K562 (cell line): ENCODE measurements at regions not wholly inside any gene's neighbourhood (a gene's known extent, or its start where the extent isn't known, plus 50 kb on each side); places are given as distances from the start of the nearest gene placed in this dataset.

Experiments used
- ATAC-seq: fragments of 200-7000 bp; cut with Tn5 transposase; 3 replicates; pipeline ENCODE4 v1.9.1; 2020; ENCODE audit warnings: moderate library complexity
- BruUV-seq: library from RNA; stranded (reverse); fragments of 400-500 nt; replicated peaks from 2 replicates; lab custom pipeline; 2021; lab: Mats Ljungman, UMichigan
- CTCF ChIA-PET: fragments of 300-600 bp; formaldehyde crosslinking; extraction: SDS; loops from one replicate; lab custom pipeline; 2021; ENCODE audit warnings: low intra/inter-chr PET ratio; lab: Yijun Ruan, JAX
- POLR2A ChIA-PET: fragments of 300-600, 350-650 bp; sonication (Branson Sonifier 250); formaldehyde crosslinking; extraction: SDS; loops from one replicate; lab custom pipeline; 2021; ENCODE audit warnings: antibody characterized with exemption, inconsistent platforms; lab: Yijun Ruan, JAX
- DNase-seq, 4 experiments: peaks; one replicate each; pipeline versions ENCODE4 v3.0.0 to v3.0.0-alpha.2; 2011 to 2018; ENCODE audit warnings: low spot score in 3 of 4, mixed read lengths in 3 of 4; ENCODE audit errors: extremely low read depth in 1 of 4
- FAIRE-seq: peaks from 2 replicates; lab custom pipeline; 2011; peaks lifted over from hg19 to GRCh38; lab: Jason Lieb, UNC
- H2AFZ ChIP-seq: 2 replicates; pipeline ENCODE4 v1.6.0; 2011; ENCODE audit warnings: low read depth, low read length, control low read depth, inconsistent platforms
- H3K27ac ChIP-seq: fragments of 200-600 bp; 3 replicates; pipeline ENCODE4 v1.8.0; 2011; ENCODE audit warnings: low read depth, mild to moderate bottlenecking, control low read depth, inconsistent platforms, low read length, moderate library complexity, mixed read lengths; ENCODE audit errors: extremely low read depth
- H3K27me3 ChIP-seq, 2 experiments: fragments of 300-600 bp in 1 of 2; 2 replicates in 1 of 2; 3 replicates in 1 of 2; pipeline versions ENCODE4 v1.6.0 to v1.8.0; 2011; ENCODE audit warnings: inconsistent platforms in 2 of 2, low read length in 2 of 2, mild to moderate bottlenecking in 1 of 2, mixed read lengths in 1 of 2, moderate library complexity in 1 of 2; ENCODE audit not compliant: control insufficient read depth in 2 of 2, insufficient read depth in 2 of 2
- H3K36me3 ChIP-seq: fragments of 300-600 bp; 3 replicates; pipeline ENCODE4 v1.8.0; 2011; ENCODE audit warnings: mild to moderate bottlenecking, low read length, inconsistent platforms; ENCODE audit not compliant: control insufficient read depth, insufficient read depth
- H3K4me1 ChIP-seq, 2 experiments: fragments of 200-600 bp in 1 of 2; replicated peaks in 1 of 2; 2 replicates in 1 of 2; 3 replicates in 1 of 2; pipeline versions ENCODE4 v1.5.1 to v1.8.0; 2011; ENCODE audit warnings: inconsistent platforms in 2 of 2, low read length in 2 of 2, mild to moderate bottlenecking in 1 of 2, mixed read lengths in 1 of 2, moderate library complexity in 1 of 2; ENCODE audit not compliant: control insufficient read depth in 2 of 2, insufficient read depth in 2 of 2
- H3K4me2 ChIP-seq: 2 replicates; pipeline ENCODE4 v1.6.1; 2011; ENCODE audit warnings: low read length, control low read depth, inconsistent platforms, mixed read lengths; ENCODE audit not compliant: insufficient read depth
- H3K4me3 ChIP-seq: fragments of 200-600 bp; sonication (generic), shearing (Covaris generic); 2 replicates; pipeline ENCODE4 v1.5.1; 2016; ENCODE audit warnings: control low read depth, inconsistent platforms
- H3K79me2 ChIP-seq: fragments of 200-600 bp; 3 replicates; pipeline ENCODE4 v1.8.0; 2011; ENCODE audit warnings: low read length, inconsistent platforms; ENCODE audit not compliant: control insufficient read depth, insufficient read depth
- H3K9ac ChIP-seq, 2 experiments: 2 replicates each; pipeline versions ENCODE4 v1.6.0 to v1.6.1; 2011; ENCODE audit warnings: low read depth in 2 of 2, low read length in 2 of 2, control low read depth in 1 of 2, inconsistent platforms in 1 of 2, mild to moderate bottlenecking in 1 of 2, mixed read lengths in 1 of 2; ENCODE audit not compliant: insufficient read depth in 1 of 2
- H3K9me1 ChIP-seq: one replicate; pipeline ENCODE4 v1.6.0; 2011; ENCODE audit warnings: inconsistent platforms, mild to moderate bottlenecking, low read length, moderate library complexity; ENCODE audit not compliant: control insufficient read depth, insufficient read depth
- H3K9me3 ChIP-seq: replicated peaks from 2 replicates; pipeline ENCODE4 v1.5.1; 2011; ENCODE audit warnings: low read depth, low read length, inconsistent platforms; ENCODE audit not compliant: control insufficient read depth, insufficient read depth
- H4K20me1 ChIP-seq: replicated peaks from 2 replicates; pipeline ENCODE4 v1.6.1; 2011; ENCODE audit warnings: low read length, inconsistent platforms, mixed read lengths; ENCODE audit not compliant: control insufficient read depth, insufficient read depth
- CBFB ChIP-seq: sonication (generic); formaldehyde crosslinking; IDR thresholded peaks from 2 replicates; pipeline ENCODE4 v1.4.0; 2020; ENCODE audit warnings: mild to moderate bottlenecking, missing genetic modification reagents
- GATA2 ChIP-seq: sonication (generic); formaldehyde crosslinking; IDR thresholded peaks from 2 replicates; pipeline ENCODE4 v1.4.0; 2020; ENCODE audit warnings: mild to moderate bottlenecking, missing genetic modification reagents
- MCM5 ChIP-seq: fragments of 450-650 bp; IDR thresholded peaks from 2 replicates; pipeline ENCODE4 v1.6.1; 2016; ENCODE audit warnings: low read depth
- ZSCAN32 ChIP-seq: fragments of 450-650 bp; formaldehyde crosslinking; IDR thresholded peaks from 2 replicates; pipeline ENCODE4 v1.4.0; 2020; ENCODE audit warnings: mild to moderate bottlenecking, moderate library complexity
- WGBS: fragments of 100-300 bp; shearing (Covaris generic); methylation state at CpG from one replicate; pipeline ENCODE4 v1.1.6; 2016; ENCODE audit warnings: low coverage, mixed read lengths; ENCODE audit not compliant: insufficient coverage; ENCODE audit errors: missing lambda C conversion rate; 5-methylcytosine and 5-hydroxymethylcytosine counted together
- in situ Hi-C: fragments of 300-500 bp; cut with MboI; formaldehyde crosslinking; loops from 4 replicates; pipeline ENCODE4 v1.15.0; 2018; ENCODE audit warnings: inconsistent platforms, mixed read lengths
- intact Hi-C: fragments of 100-400 bp; cut with micrococcal nuclease; formaldehyde crosslinking; loops from 2 replicates; pipeline ENCODE4 v1.14.2; 2022
- TF ChIP-seq, protein P1 (sequence below): fragments of 450-650 bp; IDR thresholded peaks from 2 replicates; pipeline ENCODE4 v1.6.1; 2017; ENCODE audit warnings: antibody characterized with exemption
- TF ChIP-seq, protein P2 (sequence below): fragments of 250-450 bp; sonication (Bioruptor Pico); IDR thresholded peaks from 2 replicates; pipeline ENCODE4 v1.9.0; 2021; ENCODE audit warnings: mild to moderate bottlenecking
- TF ChIP-seq, protein P3 (sequence below): sonication (generic); formaldehyde crosslinking; IDR thresholded peaks from 2 replicates; pipeline ENCODE4 v1.8.1; 2023; ENCODE audit warnings: mild to moderate bottlenecking, missing genetic modification reagents, moderate library complexity
- TF ChIP-seq, protein P4 (sequence below): fragments of 450-650 bp; IDR thresholded peaks from 2 replicates; pipeline ENCODE4 v1.6.1; 2016; ENCODE audit warnings: mild to moderate bottlenecking, moderate library complexity

DNA sequence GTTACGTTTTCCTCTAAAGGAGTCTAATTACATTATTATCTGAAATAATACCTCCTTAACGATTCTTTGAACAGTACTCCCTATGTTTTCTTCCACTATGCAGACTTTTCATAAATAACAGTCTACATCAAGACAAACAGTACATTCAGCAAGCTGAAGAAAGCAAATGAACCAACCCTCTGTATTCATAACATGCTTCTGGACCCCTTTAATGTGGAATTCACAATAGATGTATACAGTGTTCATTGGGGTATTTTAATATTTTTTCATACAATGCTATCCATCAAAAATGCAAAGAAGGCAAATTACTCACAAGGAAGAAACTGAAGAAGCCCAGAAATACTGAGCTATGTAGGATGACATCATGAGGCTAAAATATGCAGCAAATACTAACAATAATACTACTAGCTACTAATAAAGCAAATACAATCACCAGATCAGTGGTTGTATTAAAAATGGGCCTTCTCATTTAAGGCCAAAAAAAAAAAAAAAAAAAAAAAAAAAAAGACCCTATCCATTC is 408.6 kb downstream of the MTX2 start:
- Histone ChIP-seq H3K9me1 (no peaks in the 10 kb centered on the region), H3K36me3 (no peaks in the 10 kb centered on the region), H3K9ac (no peak overlapping the region), H3K27ac (no peak overlapping the region), H2AFZ (no peak overlapping the region), H3K4me3 (no peak overlapping the region), H4K20me1 (no peaks in the 10 kb centered on the region), H3K27me3 (no peaks in the 10 kb centered on the region), H3K4me2 (no peak overlapping the region), H3K79me2 (no peaks in the 10 kb centered on the region), H3K9me3 (no peaks in the 10 kb centered on the region), H3K4me1 (no peaks in the 10 kb centered on the region)
- ATAC-seq (no peak), DNase-seq (no peak), FAIRE-seq (no peak)
- BruUV-seq: no TSS peak
- WGBS: 2% methylated on average over 2 of the region's 2 CpGs
- intact Hi-C loops (no loop called here), in situ Hi-C loops (no loop called here)
- CTCF ChIA-PET: interaction anchor here (0.6 kb wide), 1 partner anchor 761 kb away, joined by 3 read pairs; no protein-coding TSS in a partner anchor
- POLR2A ChIA-PET: interaction anchor here (0.6 kb wide), 1 partner anchor 1135 kb away, joined by 4 read pairs; no protein-coding TSS in a partner anchor
- TF ChIP-seq, protein P1, sequence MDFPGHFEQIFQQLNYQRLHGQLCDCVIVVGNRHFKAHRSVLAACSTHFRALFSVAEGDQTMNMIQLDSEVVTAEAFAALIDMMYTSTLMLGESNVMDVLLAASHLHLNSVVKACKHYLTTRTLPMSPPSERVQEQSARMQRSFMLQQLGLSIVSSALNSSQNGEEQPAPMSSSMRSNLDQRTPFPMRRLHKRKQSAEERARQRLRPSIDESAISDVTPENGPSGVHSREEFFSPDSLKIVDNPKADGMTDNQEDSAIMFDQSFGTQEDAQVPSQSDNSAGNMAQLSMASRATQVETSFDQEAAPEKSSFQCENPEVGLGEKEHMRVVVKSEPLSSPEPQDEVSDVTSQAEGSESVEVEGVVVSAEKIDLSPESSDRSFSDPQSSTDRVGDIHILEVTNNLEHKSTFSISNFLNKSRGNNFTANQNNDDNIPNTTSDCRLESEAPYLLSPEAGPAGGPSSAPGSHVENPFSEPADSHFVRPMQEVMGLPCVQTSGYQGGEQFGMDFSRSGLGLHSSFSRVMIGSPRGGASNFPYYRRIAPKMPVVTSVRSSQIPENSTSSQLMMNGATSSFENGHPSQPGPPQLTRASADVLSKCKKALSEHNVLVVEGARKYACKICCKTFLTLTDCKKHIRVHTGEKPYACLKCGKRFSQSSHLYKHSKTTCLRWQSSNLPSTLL: no peak
- TF ChIP-seq, protein P2, sequence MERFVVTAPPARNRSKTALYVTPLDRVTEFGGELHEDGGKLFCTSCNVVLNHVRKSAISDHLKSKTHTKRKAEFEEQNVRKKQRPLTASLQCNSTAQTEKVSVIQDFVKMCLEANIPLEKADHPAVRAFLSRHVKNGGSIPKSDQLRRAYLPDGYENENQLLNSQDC (CRISPR knock-in tag): no peak
- TF ChIP-seq GATA2 (CRISPR knock-in tag) (no peak), MCM5 (no peak), CBFB (CRISPR knock-in tag) (no peak), ZSCAN32 (CRISPR knock-in tag) (no peak)
- TF ChIP-seq, protein P3, sequence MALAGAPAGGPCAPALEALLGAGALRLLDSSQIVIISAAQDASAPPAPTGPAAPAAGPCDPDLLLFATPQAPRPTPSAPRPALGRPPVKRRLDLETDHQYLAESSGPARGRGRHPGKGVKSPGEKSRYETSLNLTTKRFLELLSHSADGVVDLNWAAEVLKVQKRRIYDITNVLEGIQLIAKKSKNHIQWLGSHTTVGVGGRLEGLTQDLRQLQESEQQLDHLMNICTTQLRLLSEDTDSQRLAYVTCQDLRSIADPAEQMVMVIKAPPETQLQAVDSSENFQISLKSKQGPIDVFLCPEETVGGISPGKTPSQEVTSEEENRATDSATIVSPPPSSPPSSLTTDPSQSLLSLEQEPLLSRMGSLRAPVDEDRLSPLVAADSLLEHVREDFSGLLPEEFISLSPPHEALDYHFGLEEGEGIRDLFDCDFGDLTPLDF: no peak
- TF ChIP-seq, protein P4, sequence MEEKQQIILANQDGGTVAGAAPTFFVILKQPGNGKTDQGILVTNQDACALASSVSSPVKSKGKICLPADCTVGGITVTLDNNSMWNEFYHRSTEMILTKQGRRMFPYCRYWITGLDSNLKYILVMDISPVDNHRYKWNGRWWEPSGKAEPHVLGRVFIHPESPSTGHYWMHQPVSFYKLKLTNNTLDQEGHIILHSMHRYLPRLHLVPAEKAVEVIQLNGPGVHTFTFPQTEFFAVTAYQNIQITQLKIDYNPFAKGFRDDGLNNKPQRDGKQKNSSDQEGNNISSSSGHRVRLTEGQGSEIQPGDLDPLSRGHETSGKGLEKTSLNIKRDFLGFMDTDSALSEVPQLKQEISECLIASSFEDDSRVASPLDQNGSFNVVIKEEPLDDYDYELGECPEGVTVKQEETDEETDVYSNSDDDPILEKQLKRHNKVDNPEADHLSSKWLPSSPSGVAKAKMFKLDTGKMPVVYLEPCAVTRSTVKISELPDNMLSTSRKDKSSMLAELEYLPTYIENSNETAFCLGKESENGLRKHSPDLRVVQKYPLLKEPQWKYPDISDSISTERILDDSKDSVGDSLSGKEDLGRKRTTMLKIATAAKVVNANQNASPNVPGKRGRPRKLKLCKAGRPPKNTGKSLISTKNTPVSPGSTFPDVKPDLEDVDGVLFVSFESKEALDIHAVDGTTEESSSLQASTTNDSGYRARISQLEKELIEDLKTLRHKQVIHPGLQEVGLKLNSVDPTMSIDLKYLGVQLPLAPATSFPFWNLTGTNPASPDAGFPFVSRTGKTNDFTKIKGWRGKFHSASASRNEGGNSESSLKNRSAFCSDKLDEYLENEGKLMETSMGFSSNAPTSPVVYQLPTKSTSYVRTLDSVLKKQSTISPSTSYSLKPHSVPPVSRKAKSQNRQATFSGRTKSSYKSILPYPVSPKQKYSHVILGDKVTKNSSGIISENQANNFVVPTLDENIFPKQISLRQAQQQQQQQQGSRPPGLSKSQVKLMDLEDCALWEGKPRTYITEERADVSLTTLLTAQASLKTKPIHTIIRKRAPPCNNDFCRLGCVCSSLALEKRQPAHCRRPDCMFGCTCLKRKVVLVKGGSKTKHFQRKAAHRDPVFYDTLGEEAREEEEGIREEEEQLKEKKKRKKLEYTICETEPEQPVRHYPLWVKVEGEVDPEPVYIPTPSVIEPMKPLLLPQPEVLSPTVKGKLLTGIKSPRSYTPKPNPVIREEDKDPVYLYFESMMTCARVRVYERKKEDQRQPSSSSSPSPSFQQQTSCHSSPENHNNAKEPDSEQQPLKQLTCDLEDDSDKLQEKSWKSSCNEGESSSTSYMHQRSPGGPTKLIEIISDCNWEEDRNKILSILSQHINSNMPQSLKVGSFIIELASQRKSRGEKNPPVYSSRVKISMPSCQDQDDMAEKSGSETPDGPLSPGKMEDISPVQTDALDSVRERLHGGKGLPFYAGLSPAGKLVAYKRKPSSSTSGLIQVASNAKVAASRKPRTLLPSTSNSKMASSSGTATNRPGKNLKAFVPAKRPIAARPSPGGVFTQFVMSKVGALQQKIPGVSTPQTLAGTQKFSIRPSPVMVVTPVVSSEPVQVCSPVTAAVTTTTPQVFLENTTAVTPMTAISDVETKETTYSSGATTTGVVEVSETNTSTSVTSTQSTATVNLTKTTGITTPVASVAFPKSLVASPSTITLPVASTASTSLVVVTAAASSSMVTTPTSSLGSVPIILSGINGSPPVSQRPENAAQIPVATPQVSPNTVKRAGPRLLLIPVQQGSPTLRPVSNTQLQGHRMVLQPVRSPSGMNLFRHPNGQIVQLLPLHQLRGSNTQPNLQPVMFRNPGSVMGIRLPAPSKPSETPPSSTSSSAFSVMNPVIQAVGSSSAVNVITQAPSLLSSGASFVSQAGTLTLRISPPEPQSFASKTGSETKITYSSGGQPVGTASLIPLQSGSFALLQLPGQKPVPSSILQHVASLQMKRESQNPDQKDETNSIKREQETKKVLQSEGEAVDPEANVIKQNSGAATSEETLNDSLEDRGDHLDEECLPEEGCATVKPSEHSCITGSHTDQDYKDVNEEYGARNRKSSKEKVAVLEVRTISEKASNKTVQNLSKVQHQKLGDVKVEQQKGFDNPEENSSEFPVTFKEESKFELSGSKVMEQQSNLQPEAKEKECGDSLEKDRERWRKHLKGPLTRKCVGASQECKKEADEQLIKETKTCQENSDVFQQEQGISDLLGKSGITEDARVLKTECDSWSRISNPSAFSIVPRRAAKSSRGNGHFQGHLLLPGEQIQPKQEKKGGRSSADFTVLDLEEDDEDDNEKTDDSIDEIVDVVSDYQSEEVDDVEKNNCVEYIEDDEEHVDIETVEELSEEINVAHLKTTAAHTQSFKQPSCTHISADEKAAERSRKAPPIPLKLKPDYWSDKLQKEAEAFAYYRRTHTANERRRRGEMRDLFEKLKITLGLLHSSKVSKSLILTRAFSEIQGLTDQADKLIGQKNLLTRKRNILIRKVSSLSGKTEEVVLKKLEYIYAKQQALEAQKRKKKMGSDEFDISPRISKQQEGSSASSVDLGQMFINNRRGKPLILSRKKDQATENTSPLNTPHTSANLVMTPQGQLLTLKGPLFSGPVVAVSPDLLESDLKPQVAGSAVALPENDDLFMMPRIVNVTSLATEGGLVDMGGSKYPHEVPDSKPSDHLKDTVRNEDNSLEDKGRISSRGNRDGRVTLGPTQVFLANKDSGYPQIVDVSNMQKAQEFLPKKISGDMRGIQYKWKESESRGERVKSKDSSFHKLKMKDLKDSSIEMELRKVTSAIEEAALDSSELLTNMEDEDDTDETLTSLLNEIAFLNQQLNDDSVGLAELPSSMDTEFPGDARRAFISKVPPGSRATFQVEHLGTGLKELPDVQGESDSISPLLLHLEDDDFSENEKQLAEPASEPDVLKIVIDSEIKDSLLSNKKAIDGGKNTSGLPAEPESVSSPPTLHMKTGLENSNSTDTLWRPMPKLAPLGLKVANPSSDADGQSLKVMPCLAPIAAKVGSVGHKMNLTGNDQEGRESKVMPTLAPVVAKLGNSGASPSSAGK: no peak
